ENCODE measurements at regions not wholly inside any gene's neighbourhood (a gene's known extent, or its start where the extent isn't known, plus 50 kb on each side); places are given as distances from the start of the nearest gene placed in this dataset.
"Not testable (repeated sequence)": the region's sequence is repeated elsewhere in the genome, so short reads cannot be mapped to it uniquely, and the experiment has no call there.

- H3K27ac Mint-ChIP-seq = no peak overlapping the region
- no peak for ATAC-seq
- POLR2A ChIA-PET = no interaction called here
These were observed 645.4 kb downstream of the ZBBX start for GRCh38 chr3:166734734-166735133.

GRCh38 chr3:166731701-166732100, 648.4 kb downstream of the ZBBX start:
- no peaks in the 10 kb centered on the region for H3K4me1 Mint-ChIP-seq
- POLR2A ChIA-PET = no interaction called here
- H3K27me3 Mint-ChIP-seq = no peaks in the 10 kb centered on the region
- no peak overlapping the region for H3K4me3 Mint-ChIP-seq
- no peak for ATAC-seq
- no peak for DNase-seq
- no peaks in the 10 kb centered on the region for H3K36me3 Mint-ChIP-seq
- no peak overlapping the region for H3K27ac Mint-ChIP-seq
- peaks cover 0 to 24% (median 9%) of the 10 kb centered on the region in 9 donors for H3K9me3 Mint-ChIP-seq

More at GRCh38 chr3:166734734-166735133, 645.4 kb downstream of the ZBBX start:
- Mint-ChIP-seq H3K27me3 (no peaks in the 10 kb centered on the region), H3K4me3 (no peak overlapping the region), H3K4me1 (no peaks in the 10 kb centered on the region), H3K9me3 (peaks cover 0 to 20% (median 7%) of the 10 kb centered on the region in 9 donors), H3K36me3 (no peaks in the 10 kb centered on the region)
- no peak for DNase-seq

- Mint-ChIP-seq H3K27me3 (no peaks in the 10 kb centered on the region), H3K36me3 (no peaks in the 10 kb centered on the region), H3K27ac (no peak overlapping the region), H3K4me1 (no peaks in the 10 kb centered on the region), H3K9me3 (peaks cover 0 to 38% (median 10%) of the 10 kb centered on the region in 9 donors), H3K4me3 (no peak overlapping the region)
- DNase-seq (no peak), ATAC-seq (no peak)
- POLR2A ChIA-PET = no interaction called here
These were observed 658.6 kb downstream of the ZBBX start for GRCh38 chr3:166721466-166721865.

GRCh38 chr3:166714206-166714605, 665.9 kb downstream of the ZBBX start:
- no peaks in the 10 kb centered on the region for H3K36me3 Mint-ChIP-seq
- no peak for DNase-seq
- H3K9me3 Mint-ChIP-seq = peaks cover 0 to 26% (median 5%) of the 10 kb centered on the region in 9 donors
- H3K27ac Mint-ChIP-seq = no peak overlapping the region
- no peak overlapping the region for H3K4me3 Mint-ChIP-seq
- no peaks in the 10 kb centered on the region for H3K4me1 Mint-ChIP-seq
- no peaks in the 10 kb centered on the region for H3K27me3 Mint-ChIP-seq
- ATAC-seq = no peak
- POLR2A ChIA-PET = no interaction called here

- POLR2A ChIA-PET = no interaction called here
- Mint-ChIP-seq H3K27me3 (no peaks in the 10 kb centered on the region), H3K27ac (no peak overlapping the region), H3K4me3 (no peak overlapping the region), H3K9me3 (peaks cover 0 to 26% (median 5%) of the 10 kb centered on the region in 9 donors), H3K4me1 (no peaks in the 10 kb centered on the region), H3K36me3 (no peaks in the 10 kb centered on the region)
- no peak for DNase-seq
- ATAC-seq = no peak
These were observed 666.3 kb downstream of the ZBBX start for GRCh38 chr3:166713787-166714186.

GRCh38 chr3:166706094-166706493, 674.0 kb downstream of the ZBBX start:
- no peaks in the 10 kb centered on the region for H3K36me3 Mint-ChIP-seq
- no peaks in the 10 kb centered on the region for H3K27me3 Mint-ChIP-seq
- ATAC-seq = no peak
- H3K9me3 Mint-ChIP-seq = peaks cover 0 to 19% (median 5%) of the 10 kb centered on the region in 9 donors
- H3K4me3 Mint-ChIP-seq = no peak overlapping the region
- no peaks in the 10 kb centered on the region for H3K4me1 Mint-ChIP-seq
- no peak for DNase-seq
- no peak overlapping the region for H3K27ac Mint-ChIP-seq
- POLR2A ChIA-PET = no interaction called here

- Mint-ChIP-seq H3K36me3 (no peaks in the 10 kb centered on the region), H3K9me3 (peaks cover 0 to 17% (median 2%) of the 10 kb centered on the region in 9 donors), H3K27me3 (no peaks in the 10 kb centered on the region), H3K4me3 (no peak overlapping the region), H3K27ac (no peak overlapping the region), H3K4me1 (no peaks in the 10 kb centered on the region)
- no peak for ATAC-seq
- POLR2A ChIA-PET = no interaction called here
- no peak for DNase-seq
These were observed 682.6 kb downstream of the ZBBX start for GRCh38 chr3:166697495-166697894.

GRCh38 chr3:166696103-166696502, 684.0 kb downstream of the ZBBX start:
- peaks cover 0 to 15% (median 2%) of the 10 kb centered on the region in 9 donors for H3K9me3 Mint-ChIP-seq
- POLR2A ChIA-PET = no interaction called here
- no peaks in the 10 kb centered on the region for H3K27me3 Mint-ChIP-seq
- H3K4me3 Mint-ChIP-seq = no peak overlapping the region
- ATAC-seq = no peak
- no peaks in the 10 kb centered on the region for H3K4me1 Mint-ChIP-seq
- no peak for DNase-seq
- no peaks in the 10 kb centered on the region for H3K36me3 Mint-ChIP-seq
- H3K27ac Mint-ChIP-seq = no peak overlapping the region

- Mint-ChIP-seq H3K27me3 (no peaks in the 10 kb centered on the region), H3K9me3 (peaks cover 0 to 3% (median 0%) of the 10 kb centered on the region in 9 donors), H3K4me3 (no peak overlapping the region), H3K36me3 (no peaks in the 10 kb centered on the region), H3K4me1 (no peaks in the 10 kb centered on the region), H3K27ac (no peak overlapping the region)
- DNase-seq (no peak), ATAC-seq (no peak)
- POLR2A ChIA-PET = no interaction called here
These were observed 691.4 kb downstream of the ZBBX start for GRCh38 chr3:166688665-166689064.

- no peak overlapping the region for H3K27ac Mint-ChIP-seq
- ATAC-seq = no peak
- no peaks in the 10 kb centered on the region for H3K27me3 Mint-ChIP-seq
- no peaks in the 10 kb centered on the region for H3K36me3 Mint-ChIP-seq
- DNase-seq = no peak
- no peak overlapping the region for H3K4me3 Mint-ChIP-seq
- no peaks in the 10 kb centered on the region for H3K4me1 Mint-ChIP-seq
- POLR2A ChIA-PET = no interaction called here
- peaks cover 0 to 6% (median 3%) of the 10 kb centered on the region in 9 donors for H3K9me3 Mint-ChIP-seq
These were observed 694.9 kb downstream of the ZBBX start for GRCh38 chr3:166685246-166685645.

GRCh38 chr3:166684077-166684476, 696.0 kb downstream of the ZBBX start:
- H3K36me3 Mint-ChIP-seq, H3K4me3 Mint-ChIP-seq, POLR2A ChIA-PET, H3K4me1 Mint-ChIP-seq, ATAC-seq, DNase-seq, H3K27me3 Mint-ChIP-seq, H3K27ac Mint-ChIP-seq: not testable (repeated sequence)
- peaks cover 0 to 11% (median 6%) of the 10 kb centered on the region in 9 donors for H3K9me3 Mint-ChIP-seq

- Mint-ChIP-seq H3K9me3 (peaks cover 0 to 14% (median 4%) of the 10 kb centered on the region in 9 donors), H3K27me3 (no peaks in the 10 kb centered on the region), H3K27ac (no peak overlapping the region), H3K4me1 (no peaks in the 10 kb centered on the region), H3K36me3 (no peaks in the 10 kb centered on the region), H3K4me3 (no peak overlapping the region)
- no peak for ATAC-seq
- POLR2A ChIA-PET = no interaction called here
- no peak for DNase-seq
These were observed 710.3 kb downstream of the ZBBX start for GRCh38 chr3:166669781-166670180.

- Mint-ChIP-seq H3K4me1 (no peaks in the 10 kb centered on the region), H3K9me3 (peaks cover 8 to 48% (median 22%) of the 10 kb centered on the region in 9 donors), H3K4me3 (no peak overlapping the region), H3K27ac (no peak overlapping the region), H3K27me3 (no peaks in the 10 kb centered on the region), H3K36me3 (peaks cover 0 to 9% (median 0%) of the 10 kb centered on the region in 3 donors)
- no peak for DNase-seq
- no peak for ATAC-seq
- POLR2A ChIA-PET = no interaction called here
These were observed 716.9 kb downstream of the ZBBX start for GRCh38 chr3:166663194-166663593.

- POLR2A ChIA-PET = no interaction called here
- no peaks in the 10 kb centered on the region for H3K27me3 Mint-ChIP-seq
- peaks cover 0 to 12% (median 0%) of the 10 kb centered on the region in 3 donors for H3K36me3 Mint-ChIP-seq
- no peaks in the 10 kb centered on the region for H3K4me1 Mint-ChIP-seq
- H3K27ac Mint-ChIP-seq = no peak overlapping the region
- H3K4me3 Mint-ChIP-seq = no peak overlapping the region
- no peak for DNase-seq
- ATAC-seq = no peak
- peaks cover 9 to 46% (median 23%) of the 10 kb centered on the region in 9 donors for H3K9me3 Mint-ChIP-seq
These were observed 718.5 kb downstream of the ZBBX start for GRCh38 chr3:166661621-166662020.

Measured in naive thymus-derived CD8-positive, alpha-beta T cell (primary cell).